Lung (tissue), 11 donors: ENCODE measurements at regions not wholly inside any gene's neighbourhood (a gene's known extent, or its start where the extent isn't known, plus 50 kb on each side); places are given as distances from the start of the nearest gene placed in this dataset.
A peak's percentile ranks its signal among the peaks of the same experiment; 100 is the strongest.
"Not testable (repeated sequence)": the region's sequence is repeated elsewhere in the genome, so short reads cannot be mapped to it uniquely, and the experiment has no call there.

Experiments
- ATAC-seq: fragments of 200-7000 bp; cut with Tn5 transposase; one replicate; pipeline ENCODE4 v1.9.1; 2020; ENCODE audit warnings: moderate number of reproducible peaks; ENCODE audit not compliant: insufficient read depth, low FRiP score
- DNase-seq, 3 donors: peaks; one replicate each; pipeline ENCODE4 v3.0.0-alpha.2; 2013 to 2017
- H3K27ac ChIP-seq, 2 donors: one replicate each; pipeline ENCODE4 v1.5.1; 2013; ENCODE audit warnings: mild to moderate bottlenecking in 2 of 2, moderate library complexity in 2 of 2, control low read depth in 1 of 2, inconsistent platforms in 1 of 2, low read depth in 1 of 2, low read length in 1 of 2
- H3K27me3 ChIP-seq, 3 donors: one replicate each; pipeline ENCODE4 v1.5.1; 2013; ENCODE audit warnings: low read length in 2 of 3; ENCODE audit not compliant: control insufficient read depth in 3 of 3, insufficient read depth in 3 of 3
- H3K36me3 ChIP-seq, 4 donors: one replicate each; pipeline ENCODE4 v1.5.1; 2013; ENCODE audit warnings: low read length in 4 of 4, mild to moderate bottlenecking in 1 of 4, moderate library complexity in 1 of 4; ENCODE audit not compliant: control insufficient read depth in 4 of 4, insufficient read depth in 4 of 4
- H3K4me1 ChIP-seq, 5 donors: one replicate each; pipeline ENCODE4 v1.5.1; 2013; ENCODE audit warnings: low read length in 5 of 5, mild to moderate bottlenecking in 2 of 5, moderate library complexity in 1 of 5; ENCODE audit not compliant: control insufficient read depth in 5 of 5, insufficient read depth in 5 of 5
- H3K4me3 ChIP-seq: one replicate; pipeline ENCODE4 v1.5.1; 2013; ENCODE audit warnings: mild to moderate bottlenecking, control low read depth, moderate library complexity
- H3K9ac ChIP-seq, 2 donors: one replicate each; pipeline ENCODE4 v1.5.1; 2013; ENCODE audit warnings: low read length in 2 of 2, control low read depth in 1 of 2; ENCODE audit not compliant: insufficient read depth in 1 of 2
- H3K9me3 ChIP-seq, 4 donors: one replicate each; pipeline ENCODE4 v1.5.1; 2013; ENCODE audit warnings: low read length in 3 of 4, mild to moderate bottlenecking in 1 of 4, moderate library complexity in 1 of 4; ENCODE audit not compliant: control insufficient read depth in 4 of 4, insufficient read depth in 3 of 4
- CTCF ChIP-seq: IDR thresholded peaks from 2 replicates; pipeline ENCODE4 v1.5.1; 2012; ENCODE audit warnings: mild to moderate bottlenecking; ENCODE audit errors: control extremely low read depth, extremely low read depth
- WGBS, 2 donors: extraction: QIAGEN DNeasy Blood & Tissue Kit; methylation state at CpG; one replicate each; pipeline ENCODE4 v1.1.7; 2013; 5-methylcytosine and 5-hydroxymethylcytosine counted together
- donor health status: control.
- donor health status: control.
- donor health status: Bipolar disorder and iron deficiency.
- donor health status: healthy.
- donor health status: DM: yes; HTN: yes; CAD: no.

GRCh38 chr4:3880615-3881120 is 114.5 kb downstream of the ADRA2C start:
- H3K9me3 ChIP-seq, result peaks cover 0 to 13% (median 0%) of the 10 kb centered on the region in 4 donors
- no peaks in the 10 kb centered on the region for H3K4me1 ChIP-seq
- DNase-seq (peak; percentile 57 to 74 (median 71)), ATAC-seq (peak; percentile 58)
- H3K27ac ChIP-seq, result no peak overlapping the region
- no peaks in the 10 kb centered on the region for H3K36me3 ChIP-seq
- H3K4me3 ChIP-seq, result no peak overlapping the region
- H3K9ac ChIP-seq, result no peak overlapping the region
- peak; percentile 60 for TF ChIP-seq CTCF
- H3K27me3 ChIP-seq, result peaks cover 6 to 51% (median 31%) of the 10 kb centered on the region in 3 donors
- 7 to 9% methylated on average over 18 of the region's 18 CpGs for WGBS, 2 donors

GRCh38 chr4:3882316-3882885 is 116.2 kb downstream of the ADRA2C start:
- ATAC-seq, H3K4me1 ChIP-seq, H3K9me3 ChIP-seq, H3K4me3 ChIP-seq, DNase-seq, H3K36me3 ChIP-seq, H3K27ac ChIP-seq, H3K9ac ChIP-seq: not testable (repeated sequence)
- H3K27me3 ChIP-seq, result peaks cover 6 to 40% (median 25%) of the 10 kb centered on the region in 3 donors
- 81 to 83% methylated on average over 12 of the region's 12 CpGs for WGBS, 2 donors

- not testable (repeated sequence) for H3K27ac ChIP-seq, DNase-seq, H3K4me1 ChIP-seq, H3K9ac ChIP-seq, ATAC-seq, H3K9me3 ChIP-seq, H3K4me3 ChIP-seq, H3K36me3 ChIP-seq
- WGBS, 2 donors, result 63 to 73% methylated on average over 5 of the region's 5 CpGs
- H3K27me3 ChIP-seq, result peaks cover 0 to 22% (median 15%) of the 10 kb centered on the region in 3 donors
Observed at GRCh38 chr4:3884261-3884660, 118.1 kb downstream of the ADRA2C start.

- H3K27ac ChIP-seq, H3K9me3 ChIP-seq, H3K27me3 ChIP-seq, ATAC-seq, H3K9ac ChIP-seq, H3K36me3 ChIP-seq, H3K4me1 ChIP-seq, DNase-seq, H3K4me3 ChIP-seq: not testable (repeated sequence)
- WGBS, 2 donors, result 34 to 40% methylated on average over 8 of the region's 8 CpGs
Observed at GRCh38 chr4:3893590-3893989, 127.4 kb downstream of the ADRA2C start.

GRCh38 chr4:3894086-3894959 is 128.1 kb downstream of the ADRA2C start:
- 88 to 89% methylated on average over 20 of the region's 20 CpGs for WGBS, 2 donors
- H3K27me3 ChIP-seq, DNase-seq, H3K27ac ChIP-seq, H3K4me1 ChIP-seq, H3K9me3 ChIP-seq, H3K9ac ChIP-seq, H3K36me3 ChIP-seq, H3K4me3 ChIP-seq, ATAC-seq: not testable (repeated sequence)
